22Rv1 (cell line): ENCODE measurements at regions not wholly inside any gene's neighbourhood (a gene's known extent, or its start where the extent isn't known, plus 50 kb on each side); places are given as distances from the start of the nearest gene placed in this dataset.

Source experiments
- ZFX ChIP-seq: fragments of 450-650 bp; IDR thresholded peaks from 2 replicates; pipeline ENCODE4 v1.6.1; 2017; ENCODE audit warnings: antibody characterized with exemption, borderline replicate concordance
- TF ChIP-seq, protein P1 (sequence below): fragments of 450-650 bp; IDR thresholded peaks from 2 replicates; pipeline ENCODE4 v1.5.1; 2017; ENCODE audit warnings: mild to moderate bottlenecking

DNA sequence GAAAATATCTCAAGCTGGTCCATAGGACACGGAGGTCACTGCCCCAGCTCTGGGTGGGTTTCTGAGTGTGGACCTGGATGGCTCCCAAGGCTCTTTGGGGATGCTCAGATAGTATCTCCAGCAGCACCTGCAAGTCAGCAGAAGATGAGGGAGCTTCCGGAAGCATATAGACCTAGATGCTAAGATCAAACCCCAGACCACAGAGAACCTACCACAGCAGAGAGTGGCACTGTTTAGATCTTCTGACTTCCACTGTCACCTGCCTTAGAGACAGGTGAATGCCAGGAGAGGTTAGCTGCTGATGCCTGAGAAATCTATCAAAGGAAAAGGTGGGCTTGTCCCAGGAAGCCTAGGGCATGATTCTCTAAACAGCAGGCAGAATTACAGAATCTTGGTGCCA lies 105.7 kb upstream of the TRPM1 start:
- TF ChIP-seq, protein P1, sequence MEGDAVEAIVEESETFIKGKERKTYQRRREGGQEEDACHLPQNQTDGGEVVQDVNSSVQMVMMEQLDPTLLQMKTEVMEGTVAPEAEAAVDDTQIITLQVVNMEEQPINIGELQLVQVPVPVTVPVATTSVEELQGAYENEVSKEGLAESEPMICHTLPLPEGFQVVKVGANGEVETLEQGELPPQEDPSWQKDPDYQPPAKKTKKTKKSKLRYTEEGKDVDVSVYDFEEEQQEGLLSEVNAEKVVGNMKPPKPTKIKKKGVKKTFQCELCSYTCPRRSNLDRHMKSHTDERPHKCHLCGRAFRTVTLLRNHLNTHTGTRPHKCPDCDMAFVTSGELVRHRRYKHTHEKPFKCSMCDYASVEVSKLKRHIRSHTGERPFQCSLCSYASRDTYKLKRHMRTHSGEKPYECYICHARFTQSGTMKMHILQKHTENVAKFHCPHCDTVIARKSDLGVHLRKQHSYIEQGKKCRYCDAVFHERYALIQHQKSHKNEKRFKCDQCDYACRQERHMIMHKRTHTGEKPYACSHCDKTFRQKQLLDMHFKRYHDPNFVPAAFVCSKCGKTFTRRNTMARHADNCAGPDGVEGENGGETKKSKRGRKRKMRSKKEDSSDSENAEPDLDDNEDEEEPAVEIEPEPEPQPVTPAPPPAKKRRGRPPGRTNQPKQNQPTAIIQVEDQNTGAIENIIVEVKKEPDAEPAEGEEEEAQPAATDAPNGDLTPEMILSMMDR, result no peak
- TF ChIP-seq ZFX, result no peak
